ENCODE measurements at regions not wholly inside any gene's neighbourhood (a gene's known extent, or its start where the extent isn't known, plus 50 kb on each side); places are given as distances from the start of the nearest gene placed in this dataset.

GRCh38 chr2:41710944-41711343, 336.9 kb upstream of the PKDCC start:
- TF ChIP-seq, protein P1, sequence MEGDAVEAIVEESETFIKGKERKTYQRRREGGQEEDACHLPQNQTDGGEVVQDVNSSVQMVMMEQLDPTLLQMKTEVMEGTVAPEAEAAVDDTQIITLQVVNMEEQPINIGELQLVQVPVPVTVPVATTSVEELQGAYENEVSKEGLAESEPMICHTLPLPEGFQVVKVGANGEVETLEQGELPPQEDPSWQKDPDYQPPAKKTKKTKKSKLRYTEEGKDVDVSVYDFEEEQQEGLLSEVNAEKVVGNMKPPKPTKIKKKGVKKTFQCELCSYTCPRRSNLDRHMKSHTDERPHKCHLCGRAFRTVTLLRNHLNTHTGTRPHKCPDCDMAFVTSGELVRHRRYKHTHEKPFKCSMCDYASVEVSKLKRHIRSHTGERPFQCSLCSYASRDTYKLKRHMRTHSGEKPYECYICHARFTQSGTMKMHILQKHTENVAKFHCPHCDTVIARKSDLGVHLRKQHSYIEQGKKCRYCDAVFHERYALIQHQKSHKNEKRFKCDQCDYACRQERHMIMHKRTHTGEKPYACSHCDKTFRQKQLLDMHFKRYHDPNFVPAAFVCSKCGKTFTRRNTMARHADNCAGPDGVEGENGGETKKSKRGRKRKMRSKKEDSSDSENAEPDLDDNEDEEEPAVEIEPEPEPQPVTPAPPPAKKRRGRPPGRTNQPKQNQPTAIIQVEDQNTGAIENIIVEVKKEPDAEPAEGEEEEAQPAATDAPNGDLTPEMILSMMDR (conservative IDR thresholded peaks at IDR 0.05; ENCODE audit: low read depth, low read length): no peak
- TF ChIP-seq EZH2 (IDR thresholded peaks at IDR 0.05; ENCODE audit: borderline replicate concordance, low read depth, low read length, poor library complexity, severe bottlenecking): no peak

All from A673 (cell line).